K562 (cell line): ENCODE measurements at regions not wholly inside any gene's neighbourhood (a gene's known extent, or its start where the extent isn't known, plus 50 kb on each side); places are given as distances from the start of the nearest gene placed in this dataset.

Source experiments
- ATAC-seq: fragments of 200-7000 bp; cut with Tn5 transposase; 3 replicates; pipeline ENCODE4 v1.9.1; 2020; ENCODE audit warnings: moderate library complexity
- BruUV-seq: library from RNA; stranded (reverse); fragments of 400-500 nt; replicated peaks from 2 replicates; lab custom pipeline; 2021; lab: Mats Ljungman, UMichigan
- CTCF ChIA-PET: fragments of 300-600 bp; formaldehyde crosslinking; extraction: SDS; loops from one replicate; lab custom pipeline; 2021; ENCODE audit warnings: low intra/inter-chr PET ratio; lab: Yijun Ruan, JAX
- POLR2A ChIA-PET: fragments of 300-600, 350-650 bp; sonication (Branson Sonifier 250); formaldehyde crosslinking; extraction: SDS; loops from one replicate; lab custom pipeline; 2021; ENCODE audit warnings: antibody characterized with exemption, inconsistent platforms; lab: Yijun Ruan, JAX
- DNase-seq, 4 experiments: peaks; one replicate each; pipeline versions ENCODE4 v3.0.0 to v3.0.0-alpha.2; 2011 to 2018; ENCODE audit warnings: low spot score in 3 of 4, mixed read lengths in 3 of 4; ENCODE audit errors: extremely low read depth in 1 of 4
- FAIRE-seq: peaks from 2 replicates; lab custom pipeline; 2011; peaks lifted over from hg19 to GRCh38; lab: Jason Lieb, UNC
- H2AFZ ChIP-seq: 2 replicates; pipeline ENCODE4 v1.6.0; 2011; ENCODE audit warnings: low read depth, low read length, control low read depth, inconsistent platforms
- H3K27ac ChIP-seq: fragments of 200-600 bp; 3 replicates; pipeline ENCODE4 v1.8.0; 2011; ENCODE audit warnings: low read depth, mild to moderate bottlenecking, control low read depth, inconsistent platforms, low read length, moderate library complexity, mixed read lengths; ENCODE audit errors: extremely low read depth
- H3K27me3 ChIP-seq, 2 experiments: fragments of 300-600 bp in 1 of 2; 2 replicates in 1 of 2; 3 replicates in 1 of 2; pipeline versions ENCODE4 v1.6.0 to v1.8.0; 2011; ENCODE audit warnings: inconsistent platforms in 2 of 2, low read length in 2 of 2, mild to moderate bottlenecking in 1 of 2, mixed read lengths in 1 of 2, moderate library complexity in 1 of 2; ENCODE audit not compliant: control insufficient read depth in 2 of 2, insufficient read depth in 2 of 2
- H3K36me3 ChIP-seq: fragments of 300-600 bp; 3 replicates; pipeline ENCODE4 v1.8.0; 2011; ENCODE audit warnings: mild to moderate bottlenecking, low read length, inconsistent platforms; ENCODE audit not compliant: control insufficient read depth, insufficient read depth
- H3K4me1 ChIP-seq, 2 experiments: fragments of 200-600 bp in 1 of 2; replicated peaks in 1 of 2; 2 replicates in 1 of 2; 3 replicates in 1 of 2; pipeline versions ENCODE4 v1.5.1 to v1.8.0; 2011; ENCODE audit warnings: inconsistent platforms in 2 of 2, low read length in 2 of 2, mild to moderate bottlenecking in 1 of 2, mixed read lengths in 1 of 2, moderate library complexity in 1 of 2; ENCODE audit not compliant: control insufficient read depth in 2 of 2, insufficient read depth in 2 of 2
- H3K4me2 ChIP-seq: 2 replicates; pipeline ENCODE4 v1.6.1; 2011; ENCODE audit warnings: low read length, control low read depth, inconsistent platforms, mixed read lengths; ENCODE audit not compliant: insufficient read depth
- H3K4me3 ChIP-seq: fragments of 200-600 bp; sonication (generic), shearing (Covaris generic); 2 replicates; pipeline ENCODE4 v1.5.1; 2016; ENCODE audit warnings: control low read depth, inconsistent platforms
- H3K79me2 ChIP-seq: fragments of 200-600 bp; 3 replicates; pipeline ENCODE4 v1.8.0; 2011; ENCODE audit warnings: low read length, inconsistent platforms; ENCODE audit not compliant: control insufficient read depth, insufficient read depth
- H3K9ac ChIP-seq, 2 experiments: 2 replicates each; pipeline versions ENCODE4 v1.6.0 to v1.6.1; 2011; ENCODE audit warnings: low read depth in 2 of 2, low read length in 2 of 2, control low read depth in 1 of 2, inconsistent platforms in 1 of 2, mild to moderate bottlenecking in 1 of 2, mixed read lengths in 1 of 2; ENCODE audit not compliant: insufficient read depth in 1 of 2
- H3K9me1 ChIP-seq: one replicate; pipeline ENCODE4 v1.6.0; 2011; ENCODE audit warnings: inconsistent platforms, mild to moderate bottlenecking, low read length, moderate library complexity; ENCODE audit not compliant: control insufficient read depth, insufficient read depth
- H3K9me3 ChIP-seq: replicated peaks from 2 replicates; pipeline ENCODE4 v1.5.1; 2011; ENCODE audit warnings: low read depth, low read length, inconsistent platforms; ENCODE audit not compliant: control insufficient read depth, insufficient read depth
- H4K20me1 ChIP-seq: replicated peaks from 2 replicates; pipeline ENCODE4 v1.6.1; 2011; ENCODE audit warnings: low read length, inconsistent platforms, mixed read lengths; ENCODE audit not compliant: control insufficient read depth, insufficient read depth
- BRD4 ChIP-seq: fragments of 200-600 bp; sonication (generic); IDR thresholded peaks from 2 replicates; pipeline ENCODE4 v1.6.1; 2017; ENCODE audit warnings: inconsistent platforms
- DPF2 ChIP-seq: fragments of 450-650 bp; IDR thresholded peaks from 2 replicates; pipeline ENCODE4 v1.6.1; 2016
- E2F4 ChIP-seq: sonication (generic); formaldehyde crosslinking; IDR thresholded peaks from 2 replicates; pipeline ENCODE4 v1.8.0; 2022; ENCODE audit warnings: mild to moderate bottlenecking, low read depth, missing genetic modification reagents
- EP400 ChIP-seq: fragments of 450-650 bp; IDR thresholded peaks from 2 replicates; pipeline ENCODE4 v1.6.1; 2017; ENCODE audit warnings: antibody characterized with exemption, mild to moderate bottlenecking, moderate library complexity
- GATAD2A ChIP-seq: fragments of 450-650 bp; IDR thresholded peaks from 2 replicates; pipeline ENCODE4 v1.6.1; 2017
- HDAC3 ChIP-seq: fragments of 450-650 bp; IDR thresholded peaks from 2 replicates; pipeline ENCODE4 v1.6.1; 2018; ENCODE audit warnings: borderline replicate concordance, mild to moderate bottlenecking, moderate library complexity; ENCODE audit not compliant: partially characterized antibody
- HSF4 ChIP-seq: fragments of 250-450 bp; sonication (Bioruptor Pico); IDR thresholded peaks from 2 replicates; pipeline ENCODE4 v2.1.2; 2022; ENCODE audit warnings: mild to moderate bottlenecking, moderate library complexity, borderline replicate concordance
- MCM5 ChIP-seq: fragments of 450-650 bp; IDR thresholded peaks from 2 replicates; pipeline ENCODE4 v1.6.1; 2016; ENCODE audit warnings: low read depth
- NBN ChIP-seq: fragments of 450-650 bp; IDR thresholded peaks from 2 replicates; pipeline ENCODE4 v1.6.1; 2016; ENCODE audit warnings: low read depth, mild to moderate bottlenecking
- NFIX ChIP-seq: fragments of 250-450 bp; sonication (Bioruptor Pico); IDR thresholded peaks from 2 replicates; pipeline ENCODE4 v1.4.0; 2020; ENCODE audit warnings: low read depth, mild to moderate bottlenecking, moderate library complexity
- NFYB ChIP-seq: IDR thresholded peaks from 2 replicates; pipeline ENCODE4 v1.6.1; 2011; ENCODE audit warnings: mild to moderate bottlenecking, moderate library complexity; ENCODE audit not compliant: insufficient read length; ENCODE audit errors: extremely low read depth
- RBM15 ChIP-seq: fragments of 200-400 bp; formaldehyde crosslinking; IDR thresholded peaks from 2 replicates; pipeline ENCODE4 v1.6.1; 2018; ENCODE audit warnings: mild to moderate bottlenecking, low read length, moderate library complexity; ENCODE audit not compliant: insufficient read depth
- SLC30A9 ChIP-seq: fragments of 250-450 bp; sonication (Bioruptor Pico); IDR thresholded peaks from 2 replicates; pipeline ENCODE4 v1.8.0; 2022; ENCODE audit warnings: mild to moderate bottlenecking, moderate library complexity
- SMARCA5 ChIP-seq: fragments of 450-650 bp; IDR thresholded peaks from 2 replicates; pipeline ENCODE4 v1.6.1; 2016
- ZNF263 ChIP-seq: sonication (generic); formaldehyde crosslinking; IDR thresholded peaks from 2 replicates; pipeline ENCODE4 v1.8.0; 2022; ENCODE audit warnings: mild to moderate bottlenecking, missing genetic modification reagents, borderline replicate concordance
- ZNF3 ChIP-seq: fragments of 250-450 bp; sonication (Bioruptor Pico); IDR thresholded peaks from 2 replicates; pipeline ENCODE4 v1.5.0; 2021; ENCODE audit warnings: mild to moderate bottlenecking, moderate library complexity
- ZNF354B ChIP-seq: fragments of 250-450 bp; sonication (Bioruptor Pico); IDR thresholded peaks from 2 replicates; pipeline ENCODE4 v1.4.0; 2020
- ZNF699 ChIP-seq: fragments of 250-450 bp; sonication (Bioruptor Pico); IDR thresholded peaks from 2 replicates; pipeline ENCODE4 v1.8.0; 2021; ENCODE audit warnings: mild to moderate bottlenecking, moderate library complexity; ENCODE audit not compliant: insufficient replicate concordance
- WGBS: fragments of 100-300 bp; shearing (Covaris generic); methylation state at CpG from one replicate; pipeline ENCODE4 v1.1.6; 2016; ENCODE audit warnings: low coverage, mixed read lengths; ENCODE audit not compliant: insufficient coverage; ENCODE audit errors: missing lambda C conversion rate; 5-methylcytosine and 5-hydroxymethylcytosine counted together
- in situ Hi-C: fragments of 300-500 bp; cut with MboI; formaldehyde crosslinking; loops from 4 replicates; pipeline ENCODE4 v1.15.0; 2018; ENCODE audit warnings: inconsistent platforms, mixed read lengths
- intact Hi-C: fragments of 100-400 bp; cut with micrococcal nuclease; formaldehyde crosslinking; loops from 2 replicates; pipeline ENCODE4 v1.14.2; 2022

GRCh38 chr14:85459361-85460000 lies 70.5 kb upstream of the FLRT2 start:
- ATAC-seq (no peak), DNase-seq (no peak), FAIRE-seq (no peak)
- H3K27me3 ChIP-seq: no peaks in the 10 kb centered on the region
- H3K4me2 ChIP-seq: no peak overlapping the region
- ChIA-PET CTCF (no interaction called here), POLR2A (no interaction called here)
- H3K27ac ChIP-seq: no peak overlapping the region
- in situ Hi-C loops: no loop called here
- H3K9me1 ChIP-seq: no peaks in the 10 kb centered on the region
- BruUV-seq: no TSS peak
- no peaks in the 10 kb centered on the region for H4K20me1 ChIP-seq
- H3K4me3 ChIP-seq: no peak overlapping the region
- no peak overlapping the region for H3K9ac ChIP-seq
- TF ChIP-seq RBM15 (no peak), ZNF354B (CRISPR knock-in tag) (no peak), MCM5 (no peak), NBN (no peak), E2F4 (CRISPR knock-in tag) (no peak), EP400 (no peak), SMARCA5 (no peak), HSF4 (CRISPR knock-in tag) (no peak), NFIX (CRISPR knock-in tag) (no peak), ZNF699 (no peak), ZNF263 (CRISPR knock-in tag) (no peak), SLC30A9 (CRISPR knock-in tag) (no peak), HDAC3 (no peak), GATAD2A (no peak), NFYB (no peak), BRD4 (no peak), DPF2 (no peak), ZNF3 (no peak)
- WGBS: 2% methylated on average over 3 of the region's 3 CpGs
- H3K36me3 ChIP-seq: no peaks in the 10 kb centered on the region
- no peaks in the 10 kb centered on the region for H3K79me2 ChIP-seq
- H3K4me1 ChIP-seq: no peaks in the 10 kb centered on the region
- H3K9me3 ChIP-seq: no peaks in the 10 kb centered on the region
- no peak overlapping the region for H2AFZ ChIP-seq
- intact Hi-C loops: no loop called here
